ENCODE measurements at regions not wholly inside any gene's neighbourhood (a gene's known extent, or its start where the extent isn't known, plus 50 kb on each side); places are given as distances from the start of the nearest gene placed in this dataset.
A peak's percentile ranks its signal among the peaks of the same experiment; 100 is the strongest.

GRCh38 chr14:98959410-98959809 lies 312.6 kb downstream of the BCL11B start:
- DNase-seq (ENCODE audit: low read depth), result no peak

- DNase-seq (ENCODE audit: low read depth), result no peak
Observed at GRCh38 chr14:98959958-98960616, 311.9 kb downstream of the BCL11B start.

- DNase-seq (ENCODE audit: low read depth), result no peak
Observed at GRCh38 chr14:98960617-98961013, 311.4 kb downstream of the BCL11B start.

- no peak for DNase-seq (ENCODE audit: low read depth)
Observed at GRCh38 chr14:98961191-98961590, 310.8 kb downstream of the BCL11B start.

GRCh38 chr14:98962118-98962517 lies 309.9 kb downstream of the BCL11B start:
- no peak for DNase-seq (ENCODE audit: low read depth)

- DNase-seq (ENCODE audit: low read depth), result no peak
Observed at GRCh38 chr14:98963610-98964009, 308.4 kb downstream of the BCL11B start.

- DNase-seq (ENCODE audit: low read depth), result no peak
Observed at GRCh38 chr14:98964171-98964570, 307.8 kb downstream of the BCL11B start.

- no peak for DNase-seq (ENCODE audit: low read depth)
Observed at GRCh38 chr14:98965076-98965475, 306.9 kb downstream of the BCL11B start.

- no peak for DNase-seq (ENCODE audit: low read depth)
Observed at GRCh38 chr14:98966016-98966415, 306.0 kb downstream of the BCL11B start.

- DNase-seq (ENCODE audit: low read depth), result no peak
Observed at GRCh38 chr14:98966475-98967162, 305.4 kb downstream of the BCL11B start.

GRCh38 chr14:98974113-98974512 lies 297.9 kb downstream of the BCL11B start:
- no peak for DNase-seq (ENCODE audit: low read depth)

- DNase-seq (ENCODE audit: low read depth), result no peak
Observed at GRCh38 chr14:98976271-98976670, 295.7 kb downstream of the BCL11B start.

- no peak for DNase-seq (ENCODE audit: low read depth)
Observed at GRCh38 chr14:98977451-98977850, 294.5 kb downstream of the BCL11B start.

GRCh38 chr14:98982986-98983385 lies 289.0 kb downstream of the BCL11B start:
- DNase-seq (ENCODE audit: low read depth), result no peak

- no peak for DNase-seq (ENCODE audit: low read depth)
Observed at GRCh38 chr14:98984027-98984718, 287.8 kb downstream of the BCL11B start.

GRCh38 chr14:98984719-98985041 lies 287.3 kb downstream of the BCL11B start:
- DNase-seq (ENCODE audit: low read depth), result peak; percentile 58

GRCh38 chr14:98993818-98994217 lies 278.2 kb downstream of the BCL11B start:
- DNase-seq (ENCODE audit: low read depth), result no peak

- DNase-seq (ENCODE audit: low read depth), result no peak
Observed at GRCh38 chr14:98994561-98994960, 277.4 kb downstream of the BCL11B start.

- no peak for DNase-seq (ENCODE audit: low read depth)
Observed at GRCh38 chr14:98997526-98998205, 274.3 kb downstream of the BCL11B start.

- DNase-seq (ENCODE audit: low read depth), result no peak
Observed at GRCh38 chr14:98999345-98999744, 272.7 kb downstream of the BCL11B start.

GRCh38 chr14:98999901-99000300 lies 272.1 kb downstream of the BCL11B start:
- DNase-seq (ENCODE audit: low read depth), result no peak

GRCh38 chr14:99001241-99001640 lies 270.8 kb downstream of the BCL11B start:
- DNase-seq (ENCODE audit: low read depth), result no peak

GRCh38 chr14:99003646-99004045 lies 268.4 kb downstream of the BCL11B start:
- DNase-seq (ENCODE audit: low read depth), result no peak
